HG03520 (cell line): ENCODE measurements at regions not wholly inside any gene's neighbourhood (a gene's known extent, or its start where the extent isn't known, plus 50 kb on each side); places are given as distances from the start of the nearest gene placed in this dataset.

Experiments used
- ATAC-seq: cut with Tn5 transposase; IDR thresholded peaks from one replicate; pipeline ENCODE4 v1.9.1; 2021; ENCODE audit warnings: mild to moderate bottlenecking, moderate library complexity; ENCODE audit not compliant: unreplicated experiment

- ATAC-seq, result no peak
Observed at GRCh38 chr17:72254808-72255449, 134.1 kb downstream of the SOX9 start.

DNA sequence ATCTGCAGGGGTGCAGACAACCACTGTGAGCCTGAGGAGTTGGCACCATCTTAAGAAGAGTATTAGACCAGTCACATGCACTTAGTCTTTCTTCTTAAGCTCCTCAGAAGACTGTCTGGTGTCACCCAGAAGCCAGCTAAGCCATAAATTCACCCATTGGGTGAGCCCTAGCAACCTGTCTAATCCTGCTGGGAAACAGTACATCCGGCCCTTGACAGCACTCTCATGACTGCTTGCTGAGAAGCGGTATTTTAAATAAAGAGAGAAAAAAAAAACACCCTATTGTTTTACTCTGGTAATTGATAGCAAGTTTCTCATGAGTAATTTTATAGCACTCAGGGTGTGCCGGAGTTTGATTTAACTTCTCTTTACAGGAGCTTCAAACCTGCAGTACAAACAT, 134.7 kb downstream of the SOX9 start:
- no peak for ATAC-seq

GRCh38 chr17:72258711-72259110, 137.9 kb downstream of the SOX9 start:
- no peak for ATAC-seq

GRCh38 chr17:72259922-72260321, 139.1 kb downstream of the SOX9 start:
- no peak for ATAC-seq

GRCh38 chr17:72262766-72263165, 141.9 kb downstream of the SOX9 start:
- no peak for ATAC-seq

GRCh38 chr17:72264682-72265405, 144.0 kb downstream of the SOX9 start:
- peak; percentile 72 for ATAC-seq

GRCh38 chr17:72266112-72266775, 145.4 kb downstream of the SOX9 start:
- no peak for ATAC-seq

- ATAC-seq, result no peak
Observed at GRCh38 chr17:72267601-72268000, 146.8 kb downstream of the SOX9 start.

GRCh38 chr17:72268431-72268830, 147.6 kb downstream of the SOX9 start:
- ATAC-seq, result no peak

DNA sequence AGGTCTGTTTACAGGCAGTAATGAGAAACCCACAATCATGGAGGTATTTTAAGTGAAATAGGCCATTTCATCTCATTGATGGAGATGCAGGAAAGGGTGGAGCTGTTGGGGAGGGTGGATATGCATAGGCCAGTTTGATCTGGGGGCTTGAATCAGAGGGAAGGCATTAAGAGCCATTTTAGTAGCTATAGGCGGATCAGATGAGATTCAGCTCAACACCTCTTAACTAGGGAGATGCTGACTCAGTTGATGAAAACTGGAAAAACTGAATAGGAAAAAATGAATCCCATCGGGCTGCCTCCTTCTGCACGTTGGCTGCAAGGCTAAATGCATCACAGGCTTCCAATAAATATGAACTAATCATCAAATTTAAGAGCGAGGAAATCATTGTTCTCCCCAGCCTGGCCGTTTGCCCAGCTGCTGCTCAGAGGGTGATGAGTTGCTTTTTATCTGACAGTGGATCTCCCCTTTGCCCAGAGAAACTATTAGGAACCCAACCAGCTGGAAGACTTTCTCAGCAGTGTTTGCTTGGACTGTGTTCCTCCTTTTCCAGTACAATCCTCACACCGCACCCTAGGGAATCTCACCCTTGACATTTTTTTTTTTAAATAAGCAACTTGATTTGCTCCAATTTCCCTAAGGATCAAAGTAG, 149.6 kb downstream of the SOX9 start:
- ATAC-seq, result no peak

DNA sequence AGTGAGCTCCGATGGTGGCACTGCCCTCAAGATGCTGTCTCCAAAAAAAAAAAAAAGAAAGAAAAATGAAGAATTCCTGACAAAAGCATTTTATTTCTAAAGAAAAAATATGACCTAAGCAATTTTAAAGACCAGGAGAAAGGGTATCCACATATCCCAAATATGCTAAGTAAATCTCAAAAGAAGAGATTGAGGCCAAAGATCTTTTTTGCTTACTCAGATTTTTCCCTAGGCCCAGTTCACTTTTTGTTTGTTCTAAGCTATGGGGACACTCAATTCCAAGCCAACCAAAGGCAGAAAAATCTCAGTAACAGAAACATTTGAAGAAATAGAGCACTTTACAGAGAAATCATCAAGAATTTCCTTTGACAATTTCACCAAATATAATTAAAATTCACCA, 150.8 kb downstream of the SOX9 start:
- no peak for ATAC-seq

DNA sequence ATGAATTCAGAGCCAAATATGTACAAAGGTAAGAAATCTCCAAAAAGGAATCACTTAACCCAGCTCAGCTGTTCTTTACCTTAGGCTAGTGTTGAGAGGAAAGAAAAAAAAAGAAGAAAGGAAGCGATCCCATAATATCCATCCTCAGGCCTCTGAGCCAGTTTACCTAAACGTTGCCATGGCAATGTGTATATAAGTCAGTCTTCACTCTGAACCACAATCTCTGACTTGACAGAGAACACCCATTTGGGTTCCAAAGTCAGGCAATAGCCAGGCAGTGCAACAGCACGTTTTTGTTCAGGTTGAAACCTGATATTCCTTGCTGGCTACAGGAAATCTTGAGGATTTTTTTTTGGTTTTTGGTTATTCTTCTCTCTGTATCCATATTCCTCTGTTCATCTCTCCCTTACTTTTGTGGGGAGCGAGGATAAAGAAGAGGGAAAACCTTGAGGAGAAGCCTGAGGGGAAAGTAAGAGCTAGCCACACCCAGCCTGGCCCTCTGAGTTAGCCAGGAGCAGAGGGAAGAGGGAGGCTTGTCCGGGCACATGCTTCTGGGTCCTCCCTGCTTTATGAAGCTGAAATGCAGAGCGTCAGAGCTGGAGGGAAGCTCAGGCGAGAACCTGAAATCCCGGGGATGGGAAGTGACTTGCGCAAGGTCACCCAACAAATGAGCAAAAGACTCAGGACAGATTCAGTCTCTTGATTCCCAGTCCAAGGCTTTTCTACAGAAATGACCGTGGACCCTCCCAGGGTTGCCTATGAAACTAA, 152.7 kb downstream of the SOX9 start:
- no peak for ATAC-seq

DNA sequence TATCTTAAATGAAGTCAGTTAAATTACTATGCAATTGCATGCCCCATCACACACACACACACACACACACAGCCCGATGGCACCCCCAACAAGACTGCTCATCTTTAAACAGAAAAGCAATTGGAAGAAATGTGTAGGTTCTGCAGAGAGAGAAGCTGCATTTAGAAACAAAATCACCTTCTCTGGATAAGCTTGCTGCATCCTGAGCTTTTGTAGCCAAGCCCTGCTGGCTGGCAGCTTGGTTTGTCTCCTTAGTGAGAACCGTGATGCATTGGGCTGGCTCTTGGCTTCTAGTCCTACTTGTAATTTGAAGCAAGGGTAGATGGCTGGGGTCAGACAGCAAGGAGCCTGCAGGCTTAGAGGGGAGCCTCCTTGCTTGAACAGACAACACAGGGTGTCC, 153.8 kb downstream of the SOX9 start:
- no peak for ATAC-seq

- ATAC-seq, result no peak
Observed at GRCh38 chr17:72280881-72281280, 160.1 kb downstream of the SOX9 start.

DNA sequence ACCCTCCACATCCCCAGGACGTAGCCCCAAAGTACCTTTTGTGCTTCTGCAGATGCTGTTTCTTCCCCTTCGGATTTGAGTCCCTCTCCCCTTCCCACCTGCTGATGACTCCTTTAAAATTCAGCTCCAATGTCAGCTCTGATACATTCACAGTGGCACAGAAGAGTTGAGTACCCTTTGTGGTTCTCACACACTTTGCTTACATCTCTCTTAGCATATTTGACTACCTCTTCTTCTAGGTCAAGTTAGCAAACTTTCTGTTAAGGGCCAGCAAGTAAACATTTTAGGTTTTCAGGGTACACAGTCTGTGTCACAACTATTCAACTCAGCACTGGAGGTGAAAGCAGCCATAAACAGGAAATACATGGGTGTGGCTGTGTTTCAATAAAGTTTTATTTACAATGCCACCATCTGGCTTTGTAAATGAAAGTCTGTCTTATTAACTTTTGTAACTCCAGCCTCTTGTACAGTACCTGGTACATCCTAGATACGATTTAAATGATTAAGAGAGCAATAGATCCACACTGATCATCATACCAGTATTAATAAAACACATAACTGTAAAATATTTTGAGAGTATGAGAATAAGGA, 161.7 kb downstream of the SOX9 start:
- ATAC-seq, result no peak

- ATAC-seq, result no peak
Observed at GRCh38 chr17:72284806-72285205, 164.0 kb downstream of the SOX9 start.

- ATAC-seq, result no peak
Observed at GRCh38 chr17:72287586-72287985, 166.8 kb downstream of the SOX9 start.

DNA sequence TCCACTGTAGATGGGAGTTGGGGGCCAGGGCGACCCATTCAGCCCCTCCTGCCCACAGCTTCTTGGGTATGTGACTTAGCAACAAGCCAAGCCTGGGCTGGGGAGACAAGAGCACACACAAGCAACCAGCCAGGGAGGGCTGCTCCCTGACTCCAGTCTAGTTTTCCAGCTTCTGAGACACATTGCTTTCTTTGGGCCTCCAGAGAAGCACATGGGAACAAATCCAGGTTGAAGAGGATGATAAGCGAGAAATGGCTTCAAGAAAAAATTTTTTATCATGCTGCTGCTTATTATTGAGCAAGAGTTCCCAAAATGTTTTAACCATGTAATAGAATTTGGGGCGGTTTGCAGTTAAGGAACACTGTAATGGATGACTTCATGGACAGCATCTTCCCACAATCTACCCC, 173.7 kb downstream of the SOX9 start:
- no peak for ATAC-seq

DNA sequence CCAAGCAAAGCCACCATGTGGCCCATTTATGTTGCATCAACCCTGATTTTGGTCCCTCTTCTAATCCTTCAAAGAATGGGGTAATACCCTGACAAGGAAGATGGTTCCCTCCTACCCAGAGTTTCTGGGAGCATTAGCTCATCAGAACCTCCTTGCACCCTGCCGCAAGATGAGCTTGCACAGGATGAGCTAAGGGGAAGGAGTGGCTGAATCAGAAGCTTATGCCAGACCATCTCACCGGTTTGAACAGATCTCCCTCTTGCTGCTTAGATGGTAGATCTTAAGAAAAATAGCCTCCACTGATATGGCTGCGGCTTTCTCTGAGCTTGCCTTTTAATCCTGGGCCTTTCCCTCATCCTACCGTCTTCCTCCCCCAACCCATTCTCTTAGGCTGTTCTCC, 175.1 kb downstream of the SOX9 start:
- ATAC-seq, result no peak

DNA sequence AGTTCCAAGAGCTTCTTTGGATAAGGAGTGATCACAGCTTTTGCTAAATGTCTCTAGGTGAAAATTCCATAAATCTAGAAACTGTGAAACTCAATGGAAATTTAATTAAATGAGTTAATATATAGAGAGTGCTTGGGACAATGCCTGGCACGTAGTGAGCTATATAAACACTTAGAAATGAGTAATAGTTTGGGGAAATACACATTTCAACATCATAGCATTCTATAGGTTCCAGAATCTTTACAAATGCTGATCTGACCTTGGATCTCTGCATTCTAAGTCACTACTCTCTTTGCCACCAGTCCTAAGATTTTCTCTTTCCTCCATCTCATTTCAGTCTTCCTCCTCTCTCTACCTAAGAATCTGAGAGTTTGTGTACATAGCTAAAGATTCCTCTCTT, 175.6 kb downstream of the SOX9 start:
- no peak for ATAC-seq
